Activated CD8-positive, alpha-beta memory T cell treated with anti-CD3 and anti-CD28 coated beads for 36 hours (primary cell): ENCODE measurements at regions not wholly inside any gene's neighbourhood (a gene's known extent, or its start where the extent isn't known, plus 50 kb on each side); places are given as distances from the start of the nearest gene placed in this dataset.

Experiments used
- CTCF ChIA-PET: fragments of 350-600 bp; sonication (Branson Sonifier 250); formaldehyde crosslinking; loops from one replicate; lab custom pipeline; 2021; ENCODE audit warnings: antibody characterized with exemption; lab: Charles Lee
- POLR2A ChIA-PET: fragments of 350-600 bp; sonication (Branson Sonifier 250); formaldehyde crosslinking; loops from one replicate; lab custom pipeline; 2021; ENCODE audit warnings: antibody characterized with exemption; lab: Charles Lee

- ChIA-PET CTCF (interaction anchor here (0.7 kb wide), 1 partner anchor 210 kb away, joined by 3 read pairs; no protein-coding TSS in a partner anchor), POLR2A (no interaction called here)
Observed at GRCh38 chr2:128534688-128535392, 216.2 kb upstream of the HS6ST1 start.

GRCh38 chr2:128535953-128536352 is 217.3 kb upstream of the HS6ST1 start:
- ChIA-PET POLR2A (no interaction called here), CTCF (no interaction called here)

DNA sequence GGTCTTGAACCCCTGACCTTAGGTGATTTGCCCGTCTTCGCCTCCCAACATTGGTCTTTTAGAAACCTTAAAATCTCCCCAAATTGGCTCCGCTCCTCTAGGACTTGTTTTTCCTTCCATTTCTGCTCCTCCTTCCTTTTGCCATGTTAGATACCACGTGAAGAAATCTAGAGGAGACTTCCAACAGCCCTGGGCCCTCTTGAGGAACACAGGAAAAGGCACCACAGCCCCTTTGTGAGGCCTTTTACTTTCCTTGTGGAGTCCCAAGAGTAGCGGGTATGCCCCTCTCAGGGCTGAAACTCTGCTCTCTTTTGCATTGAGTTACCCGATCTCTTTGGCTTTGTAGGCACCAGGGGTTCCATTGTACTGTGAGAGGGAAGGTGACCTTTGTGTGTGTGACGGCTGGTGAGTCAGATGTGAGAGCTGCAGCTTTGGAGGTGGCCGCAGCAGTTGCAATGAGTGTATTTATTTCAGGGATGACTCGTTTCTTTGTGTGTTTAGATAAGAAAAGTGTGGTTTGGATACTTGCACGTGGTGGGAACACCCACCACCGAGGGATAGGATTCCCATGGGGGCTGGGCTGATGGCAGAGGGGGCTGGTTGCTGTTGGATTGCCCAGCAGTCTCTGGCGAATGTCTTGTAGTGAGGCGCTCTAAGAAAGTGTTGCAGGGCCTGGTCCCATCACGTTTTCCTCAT is 218.4 kb upstream of the HS6ST1 start:
- ChIA-PET POLR2A (no interaction called here), CTCF (interaction anchor here (0.9 kb wide), 1 partner anchor 11 kb away, joined by 3 read pairs; no protein-coding TSS in a partner anchor)

GRCh38 chr2:128537646-128538045 is 219.0 kb upstream of the HS6ST1 start:
- ChIA-PET POLR2A (no interaction called here), CTCF (interaction anchor here (0.9 kb wide), 1 partner anchor 12 kb away, joined by 3 read pairs; no protein-coding TSS in a partner anchor)

DNA sequence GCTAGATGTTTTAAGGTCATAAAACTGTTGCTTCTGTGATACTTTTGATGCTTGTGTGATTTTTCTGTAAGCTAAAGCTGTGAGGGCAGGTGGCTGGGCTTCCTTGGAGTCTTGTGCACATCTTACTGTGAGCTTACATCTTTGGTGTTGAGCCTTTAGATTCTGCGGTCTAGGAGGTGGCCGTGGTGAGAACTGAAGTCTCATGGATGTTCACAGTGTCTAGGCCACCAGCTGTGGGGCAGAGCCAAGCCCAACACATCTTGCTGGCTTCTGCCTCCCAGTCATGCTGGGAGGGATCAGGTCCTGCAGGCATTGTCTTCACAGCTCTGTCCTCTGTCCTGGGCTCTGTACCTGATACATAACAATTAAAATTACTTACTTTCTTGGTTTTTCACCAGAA is 219.7 kb upstream of the HS6ST1 start:
- ChIA-PET CTCF (no interaction called here), POLR2A (no interaction called here)

- POLR2A ChIA-PET: no interaction called here
- CTCF ChIA-PET: no interaction called here
Observed at GRCh38 chr2:128540670-128541069, 222.0 kb upstream of the HS6ST1 start.

DNA sequence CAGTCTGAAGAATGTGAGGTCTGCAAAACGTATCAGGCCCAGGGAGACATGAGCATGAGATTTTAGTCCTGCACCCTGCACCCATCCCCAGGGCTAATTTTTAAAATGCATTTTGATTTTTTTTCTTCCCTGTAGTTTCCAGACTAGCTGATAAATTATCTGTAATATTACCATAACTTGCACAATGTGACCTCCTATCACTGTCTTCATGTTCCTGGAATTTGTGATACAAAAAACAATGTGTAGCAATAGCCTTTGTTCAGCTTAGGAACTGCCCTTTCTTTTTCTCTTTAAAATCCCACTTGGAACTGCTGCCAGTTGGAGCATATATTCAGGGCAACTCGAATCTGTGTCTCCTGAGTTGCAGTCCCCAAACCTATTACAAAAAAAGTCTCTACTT is 222.8 kb upstream of the HS6ST1 start:
- CTCF ChIA-PET: no interaction called here
- POLR2A ChIA-PET: no interaction called here

- POLR2A ChIA-PET: no interaction called here
- CTCF ChIA-PET: no interaction called here
Observed at GRCh38 chr2:128543036-128543435, 224.4 kb upstream of the HS6ST1 start.

DNA sequence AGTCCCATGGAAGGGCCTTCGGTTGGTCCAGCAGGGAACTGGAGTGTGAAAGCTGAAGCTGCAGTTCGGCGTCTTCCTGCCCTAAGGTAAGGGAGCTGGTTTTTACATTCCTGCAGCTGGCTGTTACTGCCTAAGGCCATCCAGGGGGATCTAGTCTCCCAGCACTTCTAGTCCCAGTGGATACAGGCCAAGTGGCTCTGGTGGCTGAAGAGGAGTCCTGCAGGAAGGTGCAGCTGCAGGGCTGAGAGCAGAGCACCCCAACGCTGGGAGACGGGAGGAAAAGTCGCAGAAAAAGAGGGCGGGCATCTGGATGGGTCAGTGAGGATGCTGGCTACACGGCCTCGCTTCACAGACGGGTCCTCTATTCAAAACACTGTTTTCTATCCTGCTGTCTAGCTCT is 225.0 kb upstream of the HS6ST1 start:
- CTCF ChIA-PET: no interaction called here
- POLR2A ChIA-PET: no interaction called here

DNA sequence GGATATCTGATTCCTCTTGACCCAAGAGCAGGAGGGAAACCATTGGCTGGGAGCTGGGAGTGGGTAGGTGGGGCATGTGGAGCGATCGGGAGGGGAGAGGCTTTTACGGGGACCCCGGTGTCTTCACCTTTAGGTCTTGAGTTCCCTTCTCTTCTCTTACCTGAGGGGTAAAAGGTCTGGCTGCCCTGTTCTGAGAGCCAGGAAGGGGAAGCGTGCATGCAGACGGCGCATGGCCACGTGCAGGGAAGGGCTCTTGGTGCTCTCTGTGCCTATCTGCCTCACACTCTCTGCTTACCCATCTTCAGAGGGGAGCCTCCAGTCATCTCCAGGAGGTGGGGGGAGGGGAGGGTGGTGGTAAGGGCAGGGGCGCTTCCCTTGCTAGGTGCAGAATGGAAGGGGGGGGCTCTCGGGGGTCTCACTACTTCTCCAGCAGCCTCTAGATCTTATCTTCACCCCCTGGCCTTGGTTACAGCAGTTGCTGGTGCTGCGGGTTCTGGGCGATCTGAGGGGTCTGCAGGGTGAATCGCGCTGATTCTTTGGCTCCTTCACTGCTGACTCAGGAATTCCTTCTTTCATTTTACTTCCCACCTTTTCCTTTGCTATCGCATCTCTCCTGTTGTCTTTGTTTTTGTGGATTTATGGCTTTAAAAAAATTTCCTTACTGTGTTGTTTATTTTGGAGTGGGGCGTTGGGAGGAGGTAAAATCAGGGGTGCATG is 225.8 kb upstream of the HS6ST1 start:
- CTCF ChIA-PET: no interaction called here

GRCh38 chr2:128545085-128545484 is 226.4 kb upstream of the HS6ST1 start:
- CTCF ChIA-PET: no interaction called here
- POLR2A ChIA-PET: no interaction called here

More for the DNA sequence above, 225.8 kb upstream of the HS6ST1 start:
- POLR2A ChIA-PET: no interaction called here

GRCh38 chr2:128545829-128546228 is 227.2 kb upstream of the HS6ST1 start:
- CTCF ChIA-PET: no interaction called here

DNA sequence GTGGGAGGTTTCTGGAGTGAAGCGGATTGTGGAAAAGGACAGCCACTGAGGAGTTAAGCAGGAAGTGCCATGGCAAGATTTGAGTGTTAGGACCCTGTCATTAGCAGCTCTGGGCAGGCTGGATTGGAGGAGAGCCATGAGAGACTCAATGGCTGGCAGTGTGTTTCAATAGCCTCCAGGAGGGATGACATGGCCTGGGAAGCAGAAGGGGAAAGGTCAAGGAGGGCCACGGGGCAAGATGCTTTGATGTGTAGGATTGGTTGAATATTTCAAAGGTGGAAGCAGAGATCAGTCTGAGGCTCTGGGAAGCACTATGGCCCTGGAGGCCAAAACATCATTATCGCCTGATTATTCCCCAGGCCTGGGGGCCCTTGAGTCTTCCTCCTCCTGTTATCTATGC is 229.0 kb upstream of the HS6ST1 start:
- ChIA-PET POLR2A (no interaction called here), CTCF (no interaction called here)

More at GRCh38 chr2:128545829-128546228, 227.2 kb upstream of the HS6ST1 start:
- POLR2A ChIA-PET: no interaction called here

DNA sequence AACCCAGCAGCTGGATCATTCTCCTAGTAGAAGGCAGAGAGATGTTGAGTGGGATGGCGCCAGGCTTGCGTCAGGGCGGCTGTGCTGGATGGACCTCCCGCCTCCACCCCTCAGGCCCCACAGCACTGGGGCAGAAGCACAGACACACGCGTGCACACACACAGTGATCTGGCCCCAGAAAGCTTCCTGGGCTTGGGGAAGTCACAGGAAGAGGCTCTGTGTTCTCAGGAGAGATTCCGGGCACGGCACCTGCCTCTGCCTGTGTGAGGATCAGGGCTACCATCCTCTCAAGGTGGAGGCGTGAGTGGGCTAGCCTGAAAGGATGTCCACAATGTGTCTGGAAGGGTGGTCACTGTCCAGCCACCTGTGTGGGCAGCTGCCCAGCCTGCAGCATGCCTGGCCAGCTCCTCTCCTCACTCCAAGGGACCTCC is 229.8 kb upstream of the HS6ST1 start:
- ChIA-PET POLR2A (no interaction called here), CTCF (no interaction called here)

- CTCF ChIA-PET: no interaction called here
- POLR2A ChIA-PET: no interaction called here
Observed at GRCh38 chr2:128549094-128549493, 230.4 kb upstream of the HS6ST1 start.

GRCh38 chr2:128549646-128550260 is 231.1 kb upstream of the HS6ST1 start:
- ChIA-PET CTCF (no interaction called here), POLR2A (no interaction called here)

DNA sequence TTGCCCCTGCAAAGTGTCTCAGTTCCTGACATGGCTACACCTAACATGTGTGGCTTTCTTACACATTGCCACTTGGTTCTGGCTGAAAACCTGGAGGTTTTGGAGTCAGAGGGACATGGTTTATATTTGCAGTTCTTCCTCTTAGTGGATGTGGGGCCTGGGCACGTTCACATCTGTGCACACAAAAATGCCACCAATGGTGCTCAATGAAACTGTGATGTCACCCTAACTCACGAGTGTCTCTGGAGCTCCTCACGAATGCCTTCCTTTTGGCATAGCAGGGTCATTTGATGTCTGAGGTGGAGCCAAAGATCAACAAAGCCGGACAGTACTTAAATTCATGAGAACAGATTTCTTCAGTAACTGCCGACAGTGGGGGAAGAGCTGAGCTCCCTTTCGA is 231.7 kb upstream of the HS6ST1 start:
- ChIA-PET CTCF (no interaction called here), POLR2A (no interaction called here)

- ChIA-PET CTCF (no interaction called here), POLR2A (no interaction called here)
Observed at GRCh38 chr2:128550801-128551416, 232.2 kb upstream of the HS6ST1 start.

DNA sequence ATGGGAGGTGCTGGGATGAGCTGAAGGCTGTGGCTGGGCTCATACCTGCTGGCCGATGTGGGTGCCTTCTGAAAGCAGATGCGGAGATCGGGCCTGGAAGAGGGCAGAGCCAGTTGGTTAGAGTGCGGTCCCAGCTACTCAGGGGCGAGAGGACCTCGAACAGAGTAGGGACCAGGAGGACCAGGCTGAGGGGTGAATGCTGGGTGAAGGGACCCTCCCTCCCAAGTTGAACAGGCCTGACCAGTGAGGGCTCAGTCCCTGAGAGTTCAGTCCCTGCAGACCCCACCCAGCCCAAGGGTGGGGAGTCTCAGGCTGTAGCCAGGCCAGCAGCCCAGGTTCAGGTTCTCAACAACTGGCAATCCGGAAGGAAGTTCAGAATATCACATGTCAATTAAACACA is 232.8 kb upstream of the HS6ST1 start:
- CTCF ChIA-PET: no interaction called here
- POLR2A ChIA-PET: no interaction called here
